NOMO-1 treated with DMSO at 0.1 percent for 48 hours (cell line): ENCODE measurements at regions not wholly inside any gene's neighbourhood (a gene's known extent, or its start where the extent isn't known, plus 50 kb on each side); places are given as distances from the start of the nearest gene placed in this dataset.

Experiments used
- DNase-seq: peaks from one replicate; lab custom pipeline; 2025; ENCODE audit not compliant: unreplicated experiment; lab: John Stamatoyannopoulos, UW

DNA sequence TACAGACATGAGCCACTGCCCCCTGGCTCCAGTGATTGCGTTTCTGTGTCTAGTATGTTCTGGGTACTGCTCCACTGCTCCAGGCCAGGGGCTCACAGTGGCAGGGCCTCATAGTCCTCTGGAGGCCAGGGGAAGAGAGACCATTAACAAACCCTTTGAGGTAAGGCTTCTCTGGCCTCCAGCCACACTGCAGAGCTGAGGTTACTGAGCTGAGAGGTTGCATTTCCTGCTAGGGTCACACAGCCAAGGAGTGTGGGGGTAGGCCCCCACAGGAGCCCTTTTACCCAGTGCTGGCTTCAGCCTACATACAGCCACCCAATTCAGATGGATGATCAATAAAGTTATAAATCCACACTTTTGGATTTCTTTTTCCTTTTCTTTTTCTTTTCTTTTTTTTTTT is 50.4 kb upstream of the DLX4 start:
- DNase-seq = no peak
